BJ (cell line): ENCODE measurements at regions not wholly inside any gene's neighbourhood (a gene's known extent, or its start where the extent isn't known, plus 50 kb on each side); places are given as distances from the start of the nearest gene placed in this dataset.
"Not testable (repeated sequence)": the region's sequence is repeated elsewhere in the genome, so short reads cannot be mapped to it uniquely, and the experiment has no call there.

Source experiments
- CTCF ChIA-PET: fragments of 350-600 bp; formaldehyde crosslinking; extraction: SDS; loops from one replicate; lab custom pipeline; 2021; ENCODE audit warnings: antibody characterized with exemption, inconsistent platforms; lab: Yijun Ruan, JAX
- POLR2A ChIA-PET: fragments of 300-600 bp; sonication (Branson Sonifier 250); formaldehyde crosslinking; extraction: SDS; loops from one replicate; lab custom pipeline; 2021; ENCODE audit warnings: antibody characterized with exemption; lab: Charles Lee
- DNase-seq: peaks from one replicate; pipeline ENCODE4 v3.0.0-alpha.2; 2011; ENCODE audit warnings: low read depth
- H3K27me3 ChIP-seq: 2 replicates; pipeline ENCODE4 v1.6.0; 2011; ENCODE audit warnings: low read length; ENCODE audit not compliant: control insufficient read depth, insufficient read depth
- H3K36me3 ChIP-seq: 2 replicates; pipeline ENCODE4 v1.5.1; 2011; ENCODE audit warnings: low read length; ENCODE audit not compliant: control insufficient read depth, insufficient read depth
- H3K4me3 ChIP-seq: 2 replicates; pipeline ENCODE4 v1.5.1; 2011; ENCODE audit warnings: low read depth, mild to moderate bottlenecking, control low read depth, low read length
- CTCF ChIP-seq: IDR thresholded peaks from 2 replicates; pipeline ENCODE4 v1.5.1; 2011; ENCODE audit warnings: low read depth, mild to moderate bottlenecking, control low read depth, inconsistent platforms, low read length, moderate library complexity; ENCODE audit not compliant: insufficient read depth

GRCh38 chr12:46549527-46550265, 177.1 kb upstream of the SLC38A2 start:
- H3K4me3 ChIP-seq, result no peak overlapping the region
- CTCF ChIA-PET, result no interaction called here
- DNase-seq, result no peak
- no peak for TF ChIP-seq CTCF
- no peaks in the 10 kb centered on the region for H3K36me3 ChIP-seq
- POLR2A ChIA-PET, result no interaction called here
- H3K27me3 ChIP-seq, result no peaks in the 10 kb centered on the region

GRCh38 chr12:46548605-46549071, 176.1 kb upstream of the SLC38A2 start:
- POLR2A ChIA-PET, result no interaction called here
- Histone ChIP-seq H3K36me3 (no peaks in the 10 kb centered on the region), H3K27me3 (no peaks in the 10 kb centered on the region), H3K4me3 (no peak overlapping the region)
- no peak for DNase-seq
- TF ChIP-seq CTCF, result no peak
- CTCF ChIA-PET, result interaction anchor here (1.4 kb wide), 1 partner anchor 9 kb away, joined by 4 read pairs; no protein-coding TSS in a partner anchor

GRCh38 chr12:46547421-46548354, 175.1 kb upstream of the SLC38A2 start:
- Histone ChIP-seq H3K4me3 (no peak overlapping the region), H3K27me3 (no peaks in the 10 kb centered on the region), H3K36me3 (no peaks in the 10 kb centered on the region)
- no peak for TF ChIP-seq CTCF
- CTCF ChIA-PET, result interaction anchor here (1.4 kb wide), 1 partner anchor 8 kb away, joined by 4 read pairs; no protein-coding TSS in a partner anchor
- POLR2A ChIA-PET, result no interaction called here
- no peak for DNase-seq

- no peak overlapping the region for H3K4me3 ChIP-seq
- no peak for TF ChIP-seq CTCF
- no peaks in the 10 kb centered on the region for H3K27me3 ChIP-seq
- DNase-seq, result no peak
- no peaks in the 10 kb centered on the region for H3K36me3 ChIP-seq
- ChIA-PET CTCF (interaction anchor here (0.9 kb wide), 1 partner anchor 93 kb away, joined by 3 read pairs; no protein-coding TSS in a partner anchor), POLR2A (no interaction called here)
These were observed 174.2 kb upstream of the SLC38A2 start for GRCh38 chr12:46546634-46547273.

GRCh38 chr12:46543378-46543795, 170.8 kb upstream of the SLC38A2 start:
- POLR2A ChIA-PET, H3K4me3 ChIP-seq, CTCF ChIA-PET, H3K27me3 ChIP-seq, DNase-seq, H3K36me3 ChIP-seq: not testable (repeated sequence)
